ENCODE measurements at regions not wholly inside any gene's neighbourhood (a gene's known extent, or its start where the extent isn't known, plus 50 kb on each side); places are given as distances from the start of the nearest gene placed in this dataset.

GRCh38 chr3:157844800-157845565 lies 261.2 kb downstream of the SHOX2 start:
- H3K27ac ChIP-seq (ENCODE audit: low read length), result no peak overlapping the region
- H3K27me3 Mint-ChIP-seq, result peaks cover 0 to under 1% of the 10 kb centered on the region in 2 donors

DNA sequence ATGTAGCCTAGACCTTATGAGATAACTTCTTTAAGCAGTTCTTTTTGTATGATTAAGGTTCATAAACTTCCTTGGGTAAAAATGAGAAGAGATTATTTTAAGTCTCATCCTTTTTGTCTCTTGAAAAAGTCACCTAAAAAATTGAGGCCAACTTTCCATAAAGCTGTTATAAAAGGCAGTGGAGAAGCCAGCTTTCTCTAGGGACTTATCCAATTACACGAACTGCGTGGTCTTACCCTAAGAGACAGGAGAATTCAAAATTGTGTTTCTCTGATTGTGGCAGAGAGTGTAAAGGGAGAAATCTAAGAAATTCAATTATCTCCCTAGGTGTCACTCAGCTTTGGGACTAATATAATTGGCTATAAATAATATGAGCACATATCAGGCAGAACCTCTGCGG lies 262.0 kb downstream of the SHOX2 start:
- Histone ChIP-seq H3K27me3 (replicated peaks in 1 of 2; ENCODE audit: control insufficient read depth in 2 of 2, extremely low read depth in 1 of 2, insufficient read depth in 2 of 2, low read length in 1 of 2) (no peaks in the 10 kb centered on the region), H3K9me3 (no peaks in the 10 kb centered on the region), H3K36me3 (ENCODE audit: control insufficient read depth in 2 of 2, extremely low read depth in 1 of 2, insufficient read depth in 1 of 2, low read length in 1 of 2) (no peaks in the 10 kb centered on the region), H3K4me1 (ENCODE audit: control insufficient read depth in 1 of 2, extremely low read depth in 1 of 2, insufficient read depth in 2 of 2, low read length in 2 of 2) (no peaks in the 10 kb centered on the region), H3K4me3 (ENCODE audit: control insufficient read depth in 1 of 2, extremely low read depth in 1 of 2, low read length in 1 of 2) (no peak overlapping the region), H3K27ac (ENCODE audit: low read length) (no peak overlapping the region)
- ChIA-PET POLR2A (interaction anchor here in 1 of 2 donors (0.6 kb wide), 1 partner anchor 12 kb away, joined by 4 read pairs; no protein-coding TSS in a partner anchor), CTCF (no interaction called here)
- ATAC-seq (replicated peaks in 1 of 4), result no peak
- Mint-ChIP-seq H3K27me3 (peaks cover 0 to 4% of the 10 kb centered on the region in 2 donors), H3K36me3 (no peaks in the 10 kb centered on the region), H3K9me3 (peaks cover 0 to 9% (median 0%) of the 10 kb centered on the region in 3 donors), H3K27ac (no peak overlapping the region), H3K4me3 (no peak overlapping the region), H3K4me1 (no peaks in the 10 kb centered on the region)
- WGBS (ENCODE audit: insufficient coverage), result no CpG with 5 or more reads among the region's 3 CpGs
- DNase-seq, result no peak

More at GRCh38 chr3:157844800-157845565, 261.2 kb downstream of the SHOX2 start:
- H3K27ac Mint-ChIP-seq, result no peak overlapping the region
- CTCF ChIA-PET, result no interaction called here
- no peak overlapping the region for H3K4me3 ChIP-seq (ENCODE audit: control insufficient read depth in 1 of 2, extremely low read depth in 1 of 2, low read length in 1 of 2)
- no peaks in the 10 kb centered on the region for H3K36me3 Mint-ChIP-seq
- DNase-seq, result no peak
- H3K4me3 Mint-ChIP-seq, result no peak overlapping the region
- POLR2A ChIA-PET, result no interaction called here
- H3K27me3 ChIP-seq (replicated peaks in 1 of 2; ENCODE audit: control insufficient read depth in 2 of 2, extremely low read depth in 1 of 2, insufficient read depth in 2 of 2, low read length in 1 of 2), result no peaks in the 10 kb centered on the region
- H3K9me3 Mint-ChIP-seq, result peaks cover 0 to 6% (median 0%) of the 10 kb centered on the region in 3 donors
- H3K9me3 ChIP-seq, result no peaks in the 10 kb centered on the region
- WGBS (ENCODE audit: insufficient coverage), result no CpG with 5 or more reads among the region's 4 CpGs
- ATAC-seq (replicated peaks in 1 of 4), result no peak
- H3K36me3 ChIP-seq (ENCODE audit: control insufficient read depth in 2 of 2, extremely low read depth in 1 of 2, insufficient read depth in 1 of 2, low read length in 1 of 2), result no peaks in the 10 kb centered on the region
- H3K4me1 ChIP-seq (ENCODE audit: control insufficient read depth in 1 of 2, extremely low read depth in 1 of 2, insufficient read depth in 2 of 2, low read length in 2 of 2), result no peaks in the 10 kb centered on the region
- no peaks in the 10 kb centered on the region for H3K4me1 Mint-ChIP-seq

DNA sequence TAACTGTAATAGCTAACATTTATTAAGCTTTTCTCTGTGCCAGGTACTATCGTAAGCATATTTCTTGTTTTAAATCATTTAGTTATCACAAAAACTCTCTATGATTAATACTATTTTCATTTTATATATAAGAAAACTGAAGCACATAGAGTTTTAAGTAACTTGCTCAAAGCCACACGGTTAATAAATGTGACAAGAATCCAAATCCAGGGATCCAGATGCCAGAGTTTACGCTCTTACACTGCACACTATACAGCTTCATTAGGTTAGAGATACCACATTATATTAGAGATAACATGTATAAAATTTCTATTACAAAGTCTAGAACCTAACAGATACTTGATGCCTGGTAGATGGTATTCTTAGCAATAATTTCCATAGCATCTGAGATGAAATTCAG lies 265.2 kb downstream of the SHOX2 start:
- H3K27ac Mint-ChIP-seq, result no peak overlapping the region
- ATAC-seq (replicated peaks in 1 of 4), result no peak
- H3K27me3 Mint-ChIP-seq, result peaks cover 0 to 4% of the 10 kb centered on the region in 2 donors
- H3K36me3 Mint-ChIP-seq, result no peaks in the 10 kb centered on the region
- CTCF ChIA-PET, result no interaction called here
- WGBS (ENCODE audit: insufficient coverage), result no CpG with 5 or more reads among the region's 3 CpGs
- POLR2A ChIA-PET, result no interaction called here
- Histone ChIP-seq H3K36me3 (ENCODE audit: control insufficient read depth in 2 of 2, extremely low read depth in 1 of 2, insufficient read depth in 1 of 2, low read length in 1 of 2) (no peaks in the 10 kb centered on the region), H3K27ac (ENCODE audit: low read length) (no peak overlapping the region), H3K27me3 (replicated peaks in 1 of 2; ENCODE audit: control insufficient read depth in 2 of 2, extremely low read depth in 1 of 2, insufficient read depth in 2 of 2, low read length in 1 of 2) (no peaks in the 10 kb centered on the region), H3K4me3 (ENCODE audit: control insufficient read depth in 1 of 2, extremely low read depth in 1 of 2, low read length in 1 of 2) (no peak overlapping the region), H3K4me1 (ENCODE audit: control insufficient read depth in 1 of 2, extremely low read depth in 1 of 2, insufficient read depth in 2 of 2, low read length in 2 of 2) (no peaks in the 10 kb centered on the region), H3K9me3 (no peaks in the 10 kb centered on the region)
- no peak overlapping the region for H3K4me3 Mint-ChIP-seq
- H3K4me1 Mint-ChIP-seq, result no peaks in the 10 kb centered on the region
- H3K9me3 Mint-ChIP-seq, result peaks cover 0 to 4% (median 0%) of the 10 kb centered on the region in 3 donors
- DNase-seq, result no peak

DNA sequence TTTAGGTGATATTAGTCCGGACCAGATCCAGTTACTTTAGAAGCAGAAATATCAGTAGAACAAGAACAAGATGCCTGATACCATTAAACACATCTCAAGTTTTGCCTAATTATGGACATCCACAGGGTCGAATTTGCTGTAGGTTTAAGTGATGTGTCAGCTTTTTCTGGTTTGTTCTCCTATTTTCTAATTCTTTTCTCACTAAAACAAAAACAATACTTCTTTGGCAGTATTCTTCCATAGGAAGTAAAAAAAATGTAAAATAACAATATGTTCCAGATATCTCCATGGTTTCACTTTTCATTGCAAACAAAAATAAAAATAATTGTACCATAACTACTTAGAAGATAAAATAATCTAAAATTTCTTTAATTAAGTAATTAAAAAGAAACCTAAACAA lies 265.7 kb downstream of the SHOX2 start:
- no CpG with 5 or more reads among the region's 2 CpGs for WGBS (ENCODE audit: insufficient coverage)
- no peak overlapping the region for H3K27ac Mint-ChIP-seq

GRCh38 chr3:157838457-157838856 lies 267.8 kb downstream of the SHOX2 start:
- DNase-seq (no peak), ATAC-seq (replicated peaks in 1 of 4) (no peak)
- no peaks in the 10 kb centered on the region for H3K4me1 ChIP-seq (ENCODE audit: control insufficient read depth in 1 of 2, extremely low read depth in 1 of 2, insufficient read depth in 2 of 2, low read length in 2 of 2)
- peaks cover 0 to 4% of the 10 kb centered on the region in 2 donors for H3K27me3 Mint-ChIP-seq
- WGBS (ENCODE audit: insufficient coverage), result 93% methylated on average over 7 of the region's 7 CpGs
- CTCF ChIA-PET, result no interaction called here
- no peaks in the 10 kb centered on the region for H3K9me3 ChIP-seq
- H3K36me3 ChIP-seq (ENCODE audit: control insufficient read depth in 2 of 2, extremely low read depth in 1 of 2, insufficient read depth in 1 of 2, low read length in 1 of 2), result no peaks in the 10 kb centered on the region
- H3K4me1 Mint-ChIP-seq, result no peaks in the 10 kb centered on the region
- H3K27me3 ChIP-seq (replicated peaks in 1 of 2; ENCODE audit: control insufficient read depth in 2 of 2, extremely low read depth in 1 of 2, insufficient read depth in 2 of 2, low read length in 1 of 2), result no peaks in the 10 kb centered on the region
- H3K9me3 Mint-ChIP-seq, result peaks cover 0 to 4% (median 2%) of the 10 kb centered on the region in 3 donors
- POLR2A ChIA-PET, result interaction anchor here in 1 of 2 donors (0.6 kb wide), 1 partner anchor 637 kb away, joined by 3 read pairs; no protein-coding TSS in a partner anchor
- H3K27ac Mint-ChIP-seq, result no peak overlapping the region
- no peaks in the 10 kb centered on the region for H3K36me3 Mint-ChIP-seq
- H3K4me3 ChIP-seq (ENCODE audit: control insufficient read depth in 1 of 2, extremely low read depth in 1 of 2, low read length in 1 of 2), result no peak overlapping the region
- no peak overlapping the region for H3K4me3 Mint-ChIP-seq
- H3K27ac ChIP-seq (ENCODE audit: low read length), result no peak overlapping the region

More for the DNA sequence above, 265.7 kb downstream of the SHOX2 start:
- no peaks in the 10 kb centered on the region for H3K4me1 ChIP-seq (ENCODE audit: control insufficient read depth in 1 of 2, extremely low read depth in 1 of 2, insufficient read depth in 2 of 2, low read length in 2 of 2)
- ATAC-seq (replicated peaks in 1 of 4), result no peak
- no peak overlapping the region for H3K27ac ChIP-seq (ENCODE audit: low read length)
- Mint-ChIP-seq H3K4me1 (no peaks in the 10 kb centered on the region), H3K4me3 (no peak overlapping the region), H3K36me3 (no peaks in the 10 kb centered on the region), H3K9me3 (peaks cover 0 to 4% (median 0%) of the 10 kb centered on the region in 3 donors), H3K27me3 (peaks cover 0 to 4% of the 10 kb centered on the region in 2 donors)
- POLR2A ChIA-PET, result no interaction called here
- H3K36me3 ChIP-seq (ENCODE audit: control insufficient read depth in 2 of 2, extremely low read depth in 1 of 2, insufficient read depth in 1 of 2, low read length in 1 of 2), result no peaks in the 10 kb centered on the region
- no peaks in the 10 kb centered on the region for H3K27me3 ChIP-seq (replicated peaks in 1 of 2; ENCODE audit: control insufficient read depth in 2 of 2, extremely low read depth in 1 of 2, insufficient read depth in 2 of 2, low read length in 1 of 2)
- H3K9me3 ChIP-seq, result no peaks in the 10 kb centered on the region
- no peak for DNase-seq
- no peak overlapping the region for H3K4me3 ChIP-seq (ENCODE audit: control insufficient read depth in 1 of 2, extremely low read depth in 1 of 2, low read length in 1 of 2)
- CTCF ChIA-PET, result no interaction called here

- Histone ChIP-seq H3K36me3 (ENCODE audit: control insufficient read depth in 2 of 2, extremely low read depth in 1 of 2, insufficient read depth in 1 of 2, low read length in 1 of 2) (no peaks in the 10 kb centered on the region), H3K9me3 (no peaks in the 10 kb centered on the region), H3K27me3 (replicated peaks in 1 of 2; ENCODE audit: control insufficient read depth in 2 of 2, extremely low read depth in 1 of 2, insufficient read depth in 2 of 2, low read length in 1 of 2) (no peaks in the 10 kb centered on the region), H3K4me3 (ENCODE audit: control insufficient read depth in 1 of 2, extremely low read depth in 1 of 2, low read length in 1 of 2) (no peak overlapping the region), H3K4me1 (ENCODE audit: control insufficient read depth in 1 of 2, extremely low read depth in 1 of 2, insufficient read depth in 2 of 2, low read length in 2 of 2) (no peaks in the 10 kb centered on the region), H3K27ac (ENCODE audit: low read length) (no peak overlapping the region)
- no peaks in the 10 kb centered on the region for H3K36me3 Mint-ChIP-seq
- POLR2A ChIA-PET, result no interaction called here
- H3K4me1 Mint-ChIP-seq, result no peaks in the 10 kb centered on the region
- ATAC-seq (replicated peaks in 1 of 4) (no peak), DNase-seq (no peak)
- no CpG with 5 or more reads among the region's 1 CpG for WGBS (ENCODE audit: insufficient coverage)
- CTCF ChIA-PET, result no interaction called here
- H3K27me3 Mint-ChIP-seq, result peaks cover 0 to 8% of the 10 kb centered on the region in 2 donors
- H3K27ac Mint-ChIP-seq, result no peak overlapping the region
- no peak overlapping the region for H3K4me3 Mint-ChIP-seq
- peaks cover 0 to 4% (median 2%) of the 10 kb centered on the region in 3 donors for H3K9me3 Mint-ChIP-seq
Measured at GRCh38 chr3:157837336-157837735, 268.9 kb downstream of the SHOX2 start.
